MV-4-11 (cell line): ENCODE measurements at regions not wholly inside any gene's neighbourhood (a gene's known extent, or its start where the extent isn't known, plus 50 kb on each side); places are given as distances from the start of the nearest gene placed in this dataset.
A peak's percentile ranks its signal among the peaks of the same experiment; 100 is the strongest.

Source experiments
- DNase-seq: peaks from one replicate; lab custom pipeline; 2025; lab: John Stamatoyannopoulos, UW

- DNase-seq: no peak
These were observed 120.0 kb downstream of the CCNA1 start for GRCh38 chr13:36552334-36552733.

- DNase-seq: no peak
These were observed 120.3 kb upstream of the SERTM1 start for GRCh38 chr13:36553491-36553890.

GRCh38 chr13:36555151-36555986, 118.5 kb upstream of the SERTM1 start:
- no peak for DNase-seq

- DNase-seq: no peak
These were observed 114.4 kb upstream of the SERTM1 start for GRCh38 chr13:36559375-36559774.

- DNase-seq: no peak
These were observed 106.3 kb upstream of the SERTM1 start for GRCh38 chr13:36567485-36567884.

GRCh38 chr13:36570489-36570888, 103.3 kb upstream of the SERTM1 start:
- no peak for DNase-seq

- DNase-seq: no peak
These were observed 102.4 kb upstream of the SERTM1 start for GRCh38 chr13:36571444-36571843.

GRCh38 chr13:36582977-36583376, 90.8 kb upstream of the SERTM1 start:
- DNase-seq: no peak

- no peak for DNase-seq
These were observed 74.2 kb upstream of the SERTM1 start for GRCh38 chr13:36599641-36600040.

GRCh38 chr13:36601186-36601585, 72.6 kb upstream of the SERTM1 start:
- peak; percentile 40 for DNase-seq

GRCh38 chr13:36606060-36606459, 67.8 kb upstream of the SERTM1 start:
- DNase-seq: no peak

- no peak for DNase-seq
These were observed 65.3 kb upstream of the SERTM1 start for GRCh38 chr13:36608474-36608873.

- no peak for DNase-seq
These were observed 61.6 kb upstream of the SERTM1 start for GRCh38 chr13:36612230-36612629.

GRCh38 chr13:36616706-36617105, 57.1 kb upstream of the SERTM1 start:
- no peak for DNase-seq

GRCh38 chr13:36619535-36619934, 54.3 kb upstream of the SERTM1 start:
- peak; percentile 23 for DNase-seq
